ENCODE measurements at regions not wholly inside any gene's neighbourhood (a gene's known extent, or its start where the extent isn't known, plus 50 kb on each side); places are given as distances from the start of the nearest gene placed in this dataset.

- Histone ChIP-seq H3K27ac (no peak overlapping the region), H3K4me3 (no peak overlapping the region), H3K4me1 (no peaks in the 10 kb centered on the region), H3K27me3 (no peaks in the 10 kb centered on the region), H3K36me3 (no peaks in the 10 kb centered on the region), H3K9me3 (no peaks in the 10 kb centered on the region)
- TF ChIP-seq POLR2AphosphoS5 (IDR thresholded peaks at IDR 0.05) (no peak), EP300 (IDR thresholded peaks at IDR 0.05) (no peak), POLR2A (IDR thresholded peaks at IDR 0.05) (no peak), CTCF (IDR thresholded peaks at IDR 0.05) (no peak)
- no peak for DNase-seq (ENCODE audit: low spot score in 2 of 2)
- WGBS: 84% methylated on average over 2 of the region's 2 CpGs
Measured at GRCh38 chrX:40374486-40374885, 206.3 kb upstream of the ATP6AP2 start.

GRCh38 chrX:40373641-40374040 is 207.1 kb upstream of the ATP6AP2 start:
- H3K4me3 ChIP-seq: no peak overlapping the region
- DNase-seq (ENCODE audit: low spot score in 2 of 2): no peak
- H3K4me1 ChIP-seq: no peaks in the 10 kb centered on the region
- H3K9me3 ChIP-seq: no peaks in the 10 kb centered on the region
- H3K27me3 ChIP-seq: no peaks in the 10 kb centered on the region
- H3K36me3 ChIP-seq: no peaks in the 10 kb centered on the region
- TF ChIP-seq CTCF (IDR thresholded peaks at IDR 0.05): no peak
- no peak overlapping the region for H3K27ac ChIP-seq

DNA sequence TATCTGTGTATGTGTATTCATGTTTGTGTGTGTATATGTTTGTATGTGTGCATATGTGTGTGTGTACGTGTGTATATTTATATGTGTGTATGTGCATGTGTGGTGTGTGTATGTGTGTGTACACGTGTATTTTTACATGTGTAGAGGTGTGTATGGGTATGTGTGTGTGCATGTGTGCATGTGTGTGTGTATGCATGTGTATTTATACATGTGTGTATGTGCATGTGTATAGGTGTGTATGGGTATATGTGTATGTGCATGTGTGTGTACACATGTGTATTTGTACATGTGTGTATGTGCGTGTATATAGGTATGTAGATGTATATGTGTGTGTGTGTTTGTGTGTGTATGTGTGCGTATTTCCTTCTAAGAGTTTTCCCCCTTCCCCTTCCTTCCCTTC is 207.7 kb upstream of the ATP6AP2 start:
- H3K4me1 ChIP-seq: no peaks in the 10 kb centered on the region
- no peaks in the 10 kb centered on the region for H3K36me3 ChIP-seq
- WGBS: 87% methylated on average over 4 of the region's 4 CpGs
- TF ChIP-seq CTCF (IDR thresholded peaks at IDR 0.05): no peak
- no peak for TF ChIP-seq POLR2A (IDR thresholded peaks at IDR 0.05)
- no peak for TF ChIP-seq EP300 (IDR thresholded peaks at IDR 0.05)
- no peak for TF ChIP-seq POLR2AphosphoS5 (IDR thresholded peaks at IDR 0.05)
- H3K4me3 ChIP-seq: no peak overlapping the region
- DNase-seq (ENCODE audit: low spot score in 2 of 2): no peak
- no peaks in the 10 kb centered on the region for H3K9me3 ChIP-seq
- no peaks in the 10 kb centered on the region for H3K27me3 ChIP-seq
- H3K27ac ChIP-seq: no peak overlapping the region

- Histone ChIP-seq H3K4me3 (no peak overlapping the region), H3K36me3 (no peaks in the 10 kb centered on the region), H3K4me1 (no peaks in the 10 kb centered on the region), H3K27ac (no peak overlapping the region), H3K9me3 (no peaks in the 10 kb centered on the region), H3K27me3 (no peaks in the 10 kb centered on the region)
- WGBS: 66% methylated on average over 5 of the region's 6 CpGs
- DNase-seq (ENCODE audit: low spot score in 2 of 2): no peak
- TF ChIP-seq POLR2AphosphoS5 (IDR thresholded peaks at IDR 0.05) (no peak), POLR2A (IDR thresholded peaks at IDR 0.05) (no peak), EP300 (IDR thresholded peaks at IDR 0.05) (no peak), CTCF (IDR thresholded peaks at IDR 0.05) (no peak)
Measured at GRCh38 chrX:40371376-40371775, 209.4 kb upstream of the ATP6AP2 start.

- Histone ChIP-seq H3K27me3 (no peaks in the 10 kb centered on the region), H3K4me3 (no peak overlapping the region), H3K9me3 (no peaks in the 10 kb centered on the region), H3K36me3 (no peaks in the 10 kb centered on the region), H3K4me1 (no peaks in the 10 kb centered on the region), H3K27ac (no peak overlapping the region)
- 71% methylated on average over 6 of the region's 6 CpGs for WGBS
- TF ChIP-seq POLR2AphosphoS5 (IDR thresholded peaks at IDR 0.05): no peak
- TF ChIP-seq EP300 (IDR thresholded peaks at IDR 0.05): no peak
- TF ChIP-seq POLR2A (IDR thresholded peaks at IDR 0.05): no peak
- TF ChIP-seq CTCF (IDR thresholded peaks at IDR 0.05): no peak
- no peak for DNase-seq (ENCODE audit: low spot score in 2 of 2)
Measured at GRCh38 chrX:40368611-40369061, 212.1 kb upstream of the ATP6AP2 start.

Data from suprapubic skin (tissue), 4 donors.